Adrenal gland (tissue), 5 donors: ENCODE measurements at regions not wholly inside any gene's neighbourhood (a gene's known extent, or its start where the extent isn't known, plus 50 kb on each side); places are given as distances from the start of the nearest gene placed in this dataset.

Experiments used
- CTCF ChIP-seq, 6 experiments: fragments of 450-650 bp in 4 of 6; fragments of 200-600 bp in 2 of 6; sonication (generic) in 1 of 6; IDR thresholded peaks; 1 replicate in 5 of 6; 2 replicates in 1 of 6; pipeline versions ENCODE4 v1.5.1 to v1.8.0; 2016 to 2021; ENCODE audit warnings: antibody characterized with exemption in 6 of 6, mild to moderate bottlenecking in 2 of 6, moderate library complexity in 1 of 6
- POLR2A ChIP-seq, 2 donors: fragments of 450-650 bp; IDR thresholded peaks; one replicate each; pipeline ENCODE4 v1.6.1; 2017; ENCODE audit warnings: antibody characterized with exemption in 2 of 2, mild to moderate bottlenecking in 2 of 2, moderate library complexity in 1 of 2
- donor health status: DM: no; HTN: no; CAD: no.

- no peak for TF ChIP-seq CTCF (IDR thresholded peaks at IDR 0.05)
- TF ChIP-seq POLR2A (IDR thresholded peaks at IDR 0.05): no peak
These were observed 2030.8 kb downstream of the SUCLG1 start for GRCh38 chr2:82428251-82428650.
